ENCODE measurements at regions not wholly inside any gene's neighbourhood (a gene's known extent, or its start where the extent isn't known, plus 50 kb on each side); places are given as distances from the start of the nearest gene placed in this dataset.

DNA sequence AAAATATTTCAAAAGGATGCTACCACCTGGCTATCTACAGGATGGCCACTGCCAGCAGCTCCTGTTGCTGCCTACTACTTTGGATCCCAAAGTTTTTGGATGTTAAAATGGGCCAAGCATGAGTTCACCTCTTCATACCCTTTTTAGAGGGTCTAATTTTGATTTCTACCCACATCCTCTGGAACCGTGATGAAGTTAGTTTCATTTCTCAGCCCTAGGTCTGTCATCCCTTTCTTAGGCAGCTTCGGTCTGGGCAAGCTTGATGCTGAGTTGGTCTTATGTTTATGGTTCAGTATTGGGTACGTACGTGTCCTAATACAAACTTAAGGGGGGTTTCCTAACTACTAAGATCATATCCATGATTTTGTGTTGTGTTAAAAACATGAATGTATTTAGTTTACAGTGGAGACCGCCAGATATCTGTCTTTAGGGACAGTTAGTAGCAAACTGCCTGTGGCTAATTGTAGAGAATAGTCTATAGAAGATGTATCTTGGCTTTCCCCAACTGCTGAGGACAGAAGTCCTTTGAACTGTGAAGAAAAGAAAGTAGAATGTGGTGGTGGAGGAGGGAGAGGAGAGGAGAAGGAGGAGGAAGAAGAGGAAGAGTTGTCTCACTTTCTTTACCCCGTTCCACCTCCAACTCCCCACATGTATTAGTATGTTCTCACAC is 184.9 kb downstream of the UBE2E3 start:
- peaks cover 16% of the 10 kb centered on the region for H3K9me3 ChIP-seq (ENCODE audit: control insufficient read depth, insufficient read depth, low read length)
- H3K27me3 ChIP-seq (ENCODE audit: control insufficient read depth, insufficient read depth, low read length), result no peaks in the 10 kb centered on the region
- H3K36me3 ChIP-seq (ENCODE audit: control insufficient read depth, insufficient read depth, low read length), result no peaks in the 10 kb centered on the region
- no peak overlapping the region for H3K27ac ChIP-seq (ENCODE audit: low read depth, low read length)
- H3K4me3 ChIP-seq (ENCODE audit: low read depth, low read length), result no peak overlapping the region
- peaks cover 13% of the 10 kb centered on the region for H3K4me1 ChIP-seq (ENCODE audit: control insufficient read depth, insufficient read depth, low read length)
- H3K9ac ChIP-seq (ENCODE audit: low read depth, low read length), result no peak overlapping the region

DNA sequence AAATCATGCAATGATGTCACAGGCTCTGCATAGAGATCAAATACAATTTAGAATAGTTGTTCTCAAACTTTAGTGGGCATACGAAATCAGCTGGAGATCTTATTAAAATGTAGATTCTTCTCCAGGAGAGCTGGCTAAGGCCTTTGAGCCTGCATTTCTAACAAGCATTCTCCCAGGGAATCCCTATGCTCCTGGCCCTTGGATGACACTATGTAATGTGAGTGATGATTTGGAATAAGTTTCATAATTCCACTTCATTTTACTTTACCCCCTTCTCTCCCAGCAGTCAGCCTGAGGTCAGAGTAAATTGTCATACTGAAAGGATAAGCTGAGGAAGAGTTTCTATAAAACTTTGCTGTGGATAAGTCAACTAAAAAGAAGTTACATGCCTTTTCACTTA is 189.1 kb downstream of the UBE2E3 start:
- Histone ChIP-seq H3K36me3 (ENCODE audit: control insufficient read depth, insufficient read depth, low read length) (no peaks in the 10 kb centered on the region), H3K27ac (ENCODE audit: low read depth, low read length) (no peak overlapping the region), H3K9me3 (ENCODE audit: control insufficient read depth, insufficient read depth, low read length) (peaks cover 16% of the 10 kb centered on the region), H3K27me3 (ENCODE audit: control insufficient read depth, insufficient read depth, low read length) (no peaks in the 10 kb centered on the region), H3K9ac (ENCODE audit: low read depth, low read length) (no peak overlapping the region), H3K4me3 (ENCODE audit: low read depth, low read length) (no peak overlapping the region), H3K4me1 (ENCODE audit: control insufficient read depth, insufficient read depth, low read length) (peaks cover 13% of the 10 kb centered on the region)

DNA sequence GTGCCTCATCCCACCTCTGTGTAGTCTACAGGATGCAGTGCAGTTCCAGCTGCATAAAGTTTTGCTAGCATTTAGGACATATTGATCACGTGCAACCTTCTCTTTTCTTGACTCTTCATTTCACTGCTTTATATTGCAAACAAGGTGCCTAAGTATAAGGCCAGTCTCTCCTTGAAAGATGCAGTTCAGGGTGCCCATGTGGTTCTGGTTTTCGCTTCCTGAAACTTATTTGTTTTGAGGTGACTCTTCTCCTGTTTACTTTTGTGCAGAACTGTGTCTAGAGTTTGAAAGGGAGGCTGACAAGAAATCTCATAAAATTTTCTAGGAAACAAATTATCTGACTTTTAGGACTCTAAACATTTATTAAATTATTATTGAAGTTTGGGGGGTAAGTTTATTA is 189.9 kb downstream of the UBE2E3 start:
- H3K36me3 ChIP-seq (ENCODE audit: control insufficient read depth, insufficient read depth, low read length), result no peaks in the 10 kb centered on the region
- no peaks in the 10 kb centered on the region for H3K27me3 ChIP-seq (ENCODE audit: control insufficient read depth, insufficient read depth, low read length)
- peaks cover 16% of the 10 kb centered on the region for H3K9me3 ChIP-seq (ENCODE audit: control insufficient read depth, insufficient read depth, low read length)
- H3K4me1 ChIP-seq (ENCODE audit: control insufficient read depth, insufficient read depth, low read length), result peaks cover 13% of the 10 kb centered on the region
- no peak overlapping the region for H3K9ac ChIP-seq (ENCODE audit: low read depth, low read length)
- no peak overlapping the region for H3K4me3 ChIP-seq (ENCODE audit: low read depth, low read length)
- no peak overlapping the region for H3K27ac ChIP-seq (ENCODE audit: low read depth, low read length)

DNA sequence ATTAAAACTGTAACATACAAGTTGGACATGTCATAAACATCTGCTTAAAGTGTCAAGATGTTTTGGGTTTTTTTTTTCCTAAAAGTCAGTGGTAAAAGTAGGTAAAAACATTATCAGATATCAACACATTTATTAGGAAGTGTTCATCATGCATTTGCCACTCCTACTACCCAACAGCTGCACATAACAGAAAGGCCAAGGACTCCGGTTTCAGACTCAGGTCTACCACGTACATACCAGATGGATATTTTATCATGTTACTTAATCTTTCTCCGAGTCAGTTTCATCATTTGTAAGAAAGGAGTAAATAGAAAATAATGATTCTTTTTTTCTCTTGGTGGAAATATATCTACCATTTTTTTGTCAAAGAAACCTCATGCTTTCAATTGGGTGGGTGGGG is 192.3 kb downstream of the UBE2E3 start:
- no peak overlapping the region for H3K4me3 ChIP-seq (ENCODE audit: low read depth, low read length)
- peaks cover 13% of the 10 kb centered on the region for H3K4me1 ChIP-seq (ENCODE audit: control insufficient read depth, insufficient read depth, low read length)
- H3K9me3 ChIP-seq (ENCODE audit: control insufficient read depth, insufficient read depth, low read length), result peaks cover 5% of the 10 kb centered on the region
- H3K36me3 ChIP-seq (ENCODE audit: control insufficient read depth, insufficient read depth, low read length), result no peaks in the 10 kb centered on the region
- H3K27ac ChIP-seq (ENCODE audit: low read depth, low read length), result no peak overlapping the region
- no peaks in the 10 kb centered on the region for H3K27me3 ChIP-seq (ENCODE audit: control insufficient read depth, insufficient read depth, low read length)
- H3K9ac ChIP-seq (ENCODE audit: low read depth, low read length), result no peak overlapping the region

DNA sequence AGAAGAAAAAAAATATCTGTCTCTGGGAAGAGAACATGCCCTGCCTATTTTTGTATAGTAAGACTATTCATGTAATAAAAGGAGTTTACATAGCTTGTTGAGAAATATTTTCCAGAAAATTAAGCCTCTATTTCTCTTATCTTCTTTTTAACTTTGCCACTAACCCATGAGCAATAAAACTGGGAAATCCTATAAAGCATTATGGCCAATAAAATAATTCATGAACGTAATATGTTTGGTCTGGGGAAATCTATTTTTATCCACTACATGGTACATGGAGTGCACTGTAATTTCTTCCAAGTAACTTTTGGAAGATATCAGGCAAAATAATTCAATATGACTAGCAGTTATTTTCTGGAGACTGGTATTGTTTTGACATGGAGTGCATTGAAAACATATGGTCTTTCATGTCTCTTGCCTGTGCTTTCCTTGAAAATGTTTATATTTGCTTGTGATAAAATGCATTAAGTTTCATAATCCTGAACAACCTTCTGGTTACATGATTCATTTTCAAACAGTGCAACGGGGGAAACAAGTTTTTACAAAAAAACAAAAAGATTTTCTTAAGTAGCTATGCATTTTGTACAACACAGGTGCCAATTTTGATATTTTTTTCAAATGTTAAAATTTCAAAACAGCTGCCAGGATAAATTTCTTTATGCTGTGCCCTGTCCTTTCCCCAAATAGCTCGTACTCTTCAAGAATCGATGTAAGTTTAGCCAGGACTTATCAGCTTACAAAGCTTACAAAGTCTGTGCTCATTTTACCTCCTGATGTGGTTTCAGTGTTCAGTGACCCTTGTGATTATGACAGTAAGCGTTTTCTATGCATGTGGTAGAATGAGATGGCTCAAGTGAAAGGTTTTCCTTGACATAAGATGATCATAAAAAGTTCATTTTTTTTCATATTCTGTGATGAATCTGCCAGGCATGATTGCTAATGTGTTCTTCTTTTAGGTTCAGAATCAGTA is 194.5 kb downstream of the UBE2E3 start:
- Histone ChIP-seq H3K4me1 (ENCODE audit: control insufficient read depth, insufficient read depth, low read length) (peaks cover 4% of the 10 kb centered on the region; the same call in 1 of the 2 replicates), H3K27me3 (ENCODE audit: control insufficient read depth, insufficient read depth, low read length) (no peaks in the 10 kb centered on the region), H3K36me3 (ENCODE audit: control insufficient read depth, insufficient read depth, low read length) (no peaks in the 10 kb centered on the region), H3K9ac (ENCODE audit: low read depth, low read length) (no peak overlapping the region), H3K4me3 (ENCODE audit: low read depth, low read length) (no peak overlapping the region), H3K27ac (ENCODE audit: low read depth, low read length) (no peak overlapping the region), H3K9me3 (ENCODE audit: control insufficient read depth, insufficient read depth, low read length) (no peaks in the 10 kb centered on the region)

DNA sequence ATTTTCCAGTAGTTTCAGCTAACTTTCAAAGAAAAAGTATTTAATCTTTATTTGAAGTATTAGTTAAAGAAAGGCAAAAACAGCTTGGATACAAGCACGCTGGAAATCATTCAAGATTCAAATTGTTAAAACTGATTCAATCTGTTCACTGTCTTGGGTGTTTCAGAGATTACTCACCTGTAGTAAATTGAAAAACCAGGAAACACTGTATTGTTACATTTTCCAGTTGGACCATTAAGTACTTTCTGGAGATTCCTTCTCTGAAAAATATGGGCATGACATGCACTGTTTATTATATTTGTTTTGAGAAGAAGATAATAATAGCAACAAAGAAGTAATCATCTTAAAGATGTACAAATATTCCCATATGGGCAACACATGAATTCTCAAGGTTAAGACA is 196.1 kb downstream of the UBE2E3 start:
- Histone ChIP-seq H3K4me1 (ENCODE audit: control insufficient read depth, insufficient read depth, low read length) (no peaks in the 10 kb centered on the region), H3K9me3 (ENCODE audit: control insufficient read depth, insufficient read depth, low read length) (no peaks in the 10 kb centered on the region), H3K4me3 (ENCODE audit: low read depth, low read length) (no peak overlapping the region), H3K36me3 (ENCODE audit: control insufficient read depth, insufficient read depth, low read length) (no peaks in the 10 kb centered on the region), H3K27me3 (ENCODE audit: control insufficient read depth, insufficient read depth, low read length) (no peaks in the 10 kb centered on the region), H3K27ac (ENCODE audit: low read depth, low read length) (no peak overlapping the region), H3K9ac (ENCODE audit: low read depth, low read length) (no peak overlapping the region)

DNA sequence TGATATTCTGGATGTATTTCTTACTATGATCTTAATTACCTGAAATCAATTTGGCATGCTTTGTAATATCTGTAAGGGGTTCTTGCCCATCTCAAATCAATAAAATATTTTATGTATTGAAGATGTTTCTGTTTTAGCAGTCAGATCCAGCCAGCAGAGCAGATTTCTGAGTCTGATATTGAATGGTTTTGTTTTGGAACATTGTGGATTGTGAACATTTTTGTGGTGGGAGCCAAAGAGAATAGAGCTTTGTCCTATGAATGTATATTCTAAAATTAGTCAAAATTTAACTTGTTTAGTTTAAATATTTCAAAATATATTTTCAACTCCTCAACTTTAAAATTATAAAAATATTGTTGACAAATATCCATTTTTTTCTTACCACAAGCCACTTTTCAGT is 197.0 kb downstream of the UBE2E3 start:
- no peaks in the 10 kb centered on the region for H3K4me1 ChIP-seq (ENCODE audit: control insufficient read depth, insufficient read depth, low read length)
- no peak overlapping the region for H3K9ac ChIP-seq (ENCODE audit: low read depth, low read length)
- no peak overlapping the region for H3K4me3 ChIP-seq (ENCODE audit: low read depth, low read length)
- no peaks in the 10 kb centered on the region for H3K27me3 ChIP-seq (ENCODE audit: control insufficient read depth, insufficient read depth, low read length)
- no peaks in the 10 kb centered on the region for H3K9me3 ChIP-seq (ENCODE audit: control insufficient read depth, insufficient read depth, low read length)
- H3K27ac ChIP-seq (ENCODE audit: low read depth, low read length), result no peak overlapping the region
- H3K36me3 ChIP-seq (ENCODE audit: control insufficient read depth, insufficient read depth, low read length), result no peaks in the 10 kb centered on the region

DNA sequence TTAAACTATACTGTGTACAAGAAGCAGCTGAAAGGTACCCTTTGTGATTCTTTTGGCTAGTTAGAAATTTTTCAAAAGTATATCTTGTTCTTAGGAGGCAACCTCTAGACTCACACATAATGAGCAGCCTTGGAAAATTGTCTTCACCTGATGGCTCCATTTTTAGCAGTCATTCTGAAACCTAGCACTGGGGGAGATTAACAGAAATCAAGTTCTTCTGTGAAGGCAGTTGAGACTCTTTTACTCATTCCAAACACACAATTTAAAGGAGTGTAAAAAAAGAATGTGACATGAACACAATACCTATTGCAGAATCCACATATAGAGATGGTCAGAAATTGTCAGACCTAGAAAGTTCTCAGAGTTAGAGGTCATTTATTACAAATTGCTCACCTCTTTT is 197.7 kb downstream of the UBE2E3 start:
- Histone ChIP-seq H3K9me3 (ENCODE audit: control insufficient read depth, insufficient read depth, low read length) (no peaks in the 10 kb centered on the region), H3K9ac (ENCODE audit: low read depth, low read length) (no peak overlapping the region), H3K27me3 (ENCODE audit: control insufficient read depth, insufficient read depth, low read length) (no peaks in the 10 kb centered on the region), H3K27ac (ENCODE audit: low read depth, low read length) (no peak overlapping the region), H3K36me3 (ENCODE audit: control insufficient read depth, insufficient read depth, low read length) (no peaks in the 10 kb centered on the region), H3K4me1 (ENCODE audit: control insufficient read depth, insufficient read depth, low read length) (no peaks in the 10 kb centered on the region), H3K4me3 (ENCODE audit: low read depth, low read length) (no peak overlapping the region)

DNA sequence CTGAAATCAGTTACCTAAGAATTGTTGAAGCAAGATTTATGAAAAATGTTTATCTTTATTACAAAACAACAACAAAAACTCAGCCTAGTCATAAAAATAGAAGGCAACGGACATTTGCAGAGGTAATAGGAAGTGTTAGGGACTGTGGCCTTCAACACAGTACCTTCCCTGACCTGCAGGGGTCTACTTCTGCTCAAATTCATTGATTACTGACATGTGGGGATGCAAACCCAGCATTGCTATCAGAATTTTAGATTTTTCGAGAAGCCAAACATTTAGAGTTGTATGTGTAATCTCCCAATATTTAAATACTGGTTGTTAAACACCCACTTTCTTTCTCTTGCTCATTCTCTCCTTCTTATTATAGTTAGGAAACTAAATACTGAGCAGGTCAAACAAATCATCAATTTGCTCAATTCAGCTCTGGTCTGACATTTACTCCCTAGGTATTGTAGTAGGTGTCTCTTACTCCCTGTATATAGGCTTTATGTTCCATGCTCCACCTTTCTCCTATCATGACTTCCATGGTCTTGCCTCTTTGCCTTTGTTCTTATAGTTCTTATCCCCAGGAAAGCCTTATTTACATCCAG is 198.5 kb downstream of the UBE2E3 start:
- no peaks in the 10 kb centered on the region for H3K36me3 ChIP-seq (ENCODE audit: control insufficient read depth, insufficient read depth, low read length)
- H3K9me3 ChIP-seq (ENCODE audit: control insufficient read depth, insufficient read depth, low read length), result no peaks in the 10 kb centered on the region
- H3K27me3 ChIP-seq (ENCODE audit: control insufficient read depth, insufficient read depth, low read length), result no peaks in the 10 kb centered on the region
- no peak overlapping the region for H3K27ac ChIP-seq (ENCODE audit: low read depth, low read length)
- H3K4me3 ChIP-seq (ENCODE audit: low read depth, low read length), result no peak overlapping the region
- H3K9ac ChIP-seq (ENCODE audit: low read depth, low read length), result no peak overlapping the region
- H3K4me1 ChIP-seq (ENCODE audit: control insufficient read depth, insufficient read depth, low read length), result no peaks in the 10 kb centered on the region

DNA sequence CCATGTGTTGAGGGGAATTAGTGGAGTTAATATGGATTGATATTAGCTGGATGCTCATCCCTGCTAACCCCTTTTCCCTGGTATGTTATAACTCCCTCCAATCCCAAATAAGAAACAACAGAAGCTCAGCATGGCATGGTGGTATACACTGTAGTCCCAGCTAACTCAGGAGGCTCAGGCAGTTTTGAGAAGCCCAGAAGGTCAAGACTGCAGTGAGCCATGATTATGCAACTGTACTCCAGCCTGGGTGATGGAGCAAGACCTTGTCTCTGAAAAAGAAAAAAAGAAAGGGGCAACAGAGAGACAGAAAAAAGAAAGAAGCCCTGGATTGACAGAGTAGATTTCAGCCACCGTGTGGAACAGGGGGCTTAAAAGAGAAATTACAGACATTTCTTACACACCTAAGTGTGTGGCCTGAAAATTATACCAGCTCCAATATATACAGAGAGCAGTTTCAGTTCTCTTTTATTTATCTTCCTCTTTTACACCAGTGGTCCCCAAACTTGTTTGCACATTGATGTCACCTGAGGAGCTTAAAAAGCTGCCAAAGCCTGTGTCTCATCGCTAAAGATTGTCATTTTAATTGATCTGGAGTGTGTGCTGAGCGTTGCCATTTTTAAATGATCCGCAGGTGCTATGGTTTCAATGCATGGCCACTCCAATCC is 203.6 kb downstream of the UBE2E3 start:
- Histone ChIP-seq H3K36me3 (ENCODE audit: control insufficient read depth, insufficient read depth, low read length) (no peaks in the 10 kb centered on the region), H3K9ac (ENCODE audit: low read depth, low read length) (no peak overlapping the region), H3K27me3 (ENCODE audit: control insufficient read depth, insufficient read depth, low read length) (no peaks in the 10 kb centered on the region), H3K4me1 (ENCODE audit: control insufficient read depth, insufficient read depth, low read length) (no peaks in the 10 kb centered on the region), H3K27ac (ENCODE audit: low read depth, low read length) (no peak overlapping the region), H3K9me3 (ENCODE audit: control insufficient read depth, insufficient read depth, low read length) (no peaks in the 10 kb centered on the region), H3K4me3 (ENCODE audit: low read depth, low read length) (no peak overlapping the region)
